ENCODE measurements at regions not wholly inside any gene's neighbourhood (a gene's known extent, or its start where the extent isn't known, plus 50 kb on each side); places are given as distances from the start of the nearest gene placed in this dataset.
"Not testable (repeated sequence)": the region's sequence is repeated elsewhere in the genome, so short reads cannot be mapped to it uniquely, and the experiment has no call there.

GRCh38 chrX:139475432-139475831 is 55.1 kb upstream of the F9 start:
- DNase-seq: no peak

- DNase-seq: not testable (repeated sequence)
Measured at GRCh38 chrX:139461945-139462344, 68.6 kb upstream of the F9 start.

GRCh38 chrX:139454743-139455142 is 75.8 kb upstream of the F9 start:
- DNase-seq: no peak

GRCh38 chrX:139448996-139449395 is 81.5 kb upstream of the F9 start:
- no peak for DNase-seq

- no peak for DNase-seq
Measured at GRCh38 chrX:139446832-139447231, 83.7 kb upstream of the F9 start.

- no peak for DNase-seq
Measured at GRCh38 chrX:139429913-139430312, 100.6 kb upstream of the F9 start.

GRCh38 chrX:139423186-139423585 is 107.4 kb upstream of the F9 start:
- DNase-seq: no peak

- DNase-seq: not testable (repeated sequence)
Measured at GRCh38 chrX:139398258-139398657, 132.3 kb upstream of the F9 start.

GRCh38 chrX:139388254-139388653 is 142.3 kb upstream of the F9 start:
- DNase-seq: no peak

- no peak for DNase-seq
Measured at GRCh38 chrX:139382529-139382928, 148.0 kb upstream of the F9 start.

GRCh38 chrX:139376547-139376946 is 154.0 kb upstream of the F9 start:
- not testable (repeated sequence) for DNase-seq

GRCh38 chrX:139360356-139360755 is 170.2 kb upstream of the F9 start:
- DNase-seq: no peak

- peak; percentile 39 for DNase-seq
Measured at GRCh38 chrX:139342594-139342991, 187.9 kb upstream of the F9 start.

- not testable (repeated sequence) for DNase-seq
Measured at GRCh38 chrX:139341855-139342593, 188.5 kb upstream of the F9 start.

GRCh38 chrX:139332441-139332840 is 198.1 kb upstream of the F9 start:
- DNase-seq: no peak

GRCh38 chrX:139327355-139327754 is 203.2 kb upstream of the F9 start:
- DNase-seq: no peak

GRCh38 chrX:139324756-139325155 is 205.8 kb upstream of the F9 start:
- no peak for DNase-seq

- DNase-seq: not testable (repeated sequence)
Measured at GRCh38 chrX:139320661-139321354, 209.7 kb upstream of the F9 start.

GRCh38 chrX:139306675-139307074 is 223.9 kb upstream of the F9 start:
- DNase-seq: not testable (repeated sequence)

GRCh38 chrX:139304471-139304870 is 226.1 kb upstream of the F9 start:
- no peak for DNase-seq

GRCh38 chrX:139299309-139299708 is 231.2 kb upstream of the F9 start:
- no peak for DNase-seq

GRCh38 chrX:139298437-139298836 is 232.1 kb upstream of the F9 start:
- DNase-seq: no peak

- no peak for DNase-seq
Measured at GRCh38 chrX:139297638-139298037, 232.9 kb upstream of the F9 start.

GRCh38 chrX:139293991-139294390 is 236.5 kb upstream of the F9 start:
- no peak for DNase-seq

GRCh38 chrX:139290310-139290709 is 240.2 kb upstream of the F9 start:
- no peak for DNase-seq

Data from NCI-H524 treated with DMSO at 0.1 percent for 48 hours (cell line).